Skeletal muscle cell (primary cell): ENCODE measurements at regions not wholly inside any gene's neighbourhood (a gene's known extent, or its start where the extent isn't known, plus 50 kb on each side); places are given as distances from the start of the nearest gene placed in this dataset.

Experiments
- DNase-seq: peaks from one replicate; pipeline ENCODE4 v3.0.0-alpha.2; 2010; ENCODE audit warnings: low read depth
- H3K4me3 ChIP-seq: 2 replicates; pipeline ENCODE4 v1.5.1; 2011; ENCODE audit warnings: low read depth, mild to moderate bottlenecking, control low read depth, low read length, moderate library complexity

GRCh38 chr19:30082168-30082567, 140.1 kb downstream of the URI1 start:
- H3K4me3 ChIP-seq = no peak overlapping the region
- no peak for DNase-seq

GRCh38 chr19:30082611-30083010, 140.6 kb downstream of the URI1 start:
- no peak for DNase-seq
- no peak overlapping the region for H3K4me3 ChIP-seq

DNA sequence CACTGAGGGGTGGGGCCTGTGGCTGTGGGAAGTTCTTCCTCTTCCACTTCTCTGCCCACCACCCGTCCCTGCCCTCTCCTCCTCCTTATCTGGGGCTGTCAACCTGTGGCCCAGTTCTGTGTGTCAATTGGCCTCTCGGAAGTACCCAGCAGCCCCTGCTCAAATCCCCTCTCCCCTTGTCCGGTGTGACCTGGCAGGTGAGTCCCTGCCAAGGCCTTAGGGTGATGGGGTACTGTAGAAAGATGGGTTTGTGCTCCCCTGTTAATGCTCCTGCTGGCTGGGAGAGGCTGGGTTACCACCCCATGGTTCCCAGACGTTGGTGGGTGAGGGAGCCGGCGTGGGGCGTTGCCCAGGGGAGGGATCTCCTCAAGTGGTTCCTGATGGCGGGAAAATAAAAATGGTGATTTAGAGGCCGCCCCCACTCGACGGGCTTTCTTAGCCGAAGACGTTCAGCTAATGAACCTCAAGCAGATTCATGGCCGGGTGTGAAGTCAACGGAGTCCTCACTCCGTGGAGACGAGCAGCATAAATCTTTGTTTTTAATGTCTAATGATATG, 141.2 kb downstream of the URI1 start:
- H3K4me3 ChIP-seq = no peak overlapping the region
- DNase-seq = no peak

- no peak overlapping the region for H3K4me3 ChIP-seq
- DNase-seq = no peak
These were observed 141.7 kb downstream of the URI1 start for GRCh38 chr19:30083701-30084156.

- DNase-seq = no peak
- no peak overlapping the region for H3K4me3 ChIP-seq
These were observed 142.4 kb downstream of the URI1 start for GRCh38 chr19:30084390-30084819.

- no peak overlapping the region for H3K4me3 ChIP-seq
- DNase-seq = no peak
These were observed 143.4 kb downstream of the URI1 start for GRCh38 chr19:30085394-30085793.

- DNase-seq = no peak
- H3K4me3 ChIP-seq = no peak overlapping the region
These were observed 144.2 kb downstream of the URI1 start for GRCh38 chr19:30086220-30086619.

DNA sequence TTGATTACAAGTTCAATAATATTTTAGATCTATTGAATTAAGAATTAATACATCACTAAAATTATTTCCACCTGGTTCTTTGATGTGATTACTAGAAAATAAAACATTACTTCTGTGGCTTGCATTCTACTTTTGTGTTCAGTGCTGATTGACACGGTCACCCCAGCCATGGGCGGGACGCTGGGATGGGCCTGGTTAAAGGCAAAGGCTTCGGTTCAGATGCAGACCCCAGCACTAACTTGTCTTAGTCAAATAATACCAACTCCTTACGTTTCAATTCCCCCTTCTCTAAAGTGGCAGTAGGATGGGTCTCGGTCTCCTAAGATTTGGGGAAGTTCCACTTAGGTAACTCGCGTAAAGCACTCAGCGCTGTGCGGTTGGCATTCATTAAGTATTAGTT, 144.9 kb downstream of the URI1 start:
- H3K4me3 ChIP-seq = no peak overlapping the region
- no peak for DNase-seq

GRCh38 chr19:30087381-30088138, 145.5 kb downstream of the URI1 start:
- DNase-seq = no peak
- no peak overlapping the region for H3K4me3 ChIP-seq

DNA sequence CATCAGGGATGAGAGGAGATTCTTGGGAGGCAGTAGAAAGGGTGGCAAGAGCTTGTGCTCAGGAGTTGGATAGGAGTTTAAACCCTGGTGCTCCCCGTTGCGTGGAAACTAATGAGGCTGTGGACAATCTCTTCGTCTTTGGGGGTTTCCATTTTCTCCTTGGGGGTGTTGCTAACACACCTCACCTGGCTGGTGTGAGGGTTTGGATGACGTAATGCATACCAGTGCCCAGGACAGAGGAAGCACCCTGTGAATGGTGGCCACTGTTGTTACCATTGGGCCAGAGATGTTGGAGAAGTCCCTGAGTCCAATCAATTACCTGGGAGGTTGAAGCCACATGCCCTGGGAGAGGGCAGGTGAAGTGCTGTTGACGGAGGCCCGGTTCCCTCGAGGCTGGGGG, 146.5 kb downstream of the URI1 start:
- no peak overlapping the region for H3K4me3 ChIP-seq
- DNase-seq = no peak

GRCh38 chr19:30089086-30089665, 147.1 kb downstream of the URI1 start:
- no peak overlapping the region for H3K4me3 ChIP-seq
- DNase-seq = no peak

DNA sequence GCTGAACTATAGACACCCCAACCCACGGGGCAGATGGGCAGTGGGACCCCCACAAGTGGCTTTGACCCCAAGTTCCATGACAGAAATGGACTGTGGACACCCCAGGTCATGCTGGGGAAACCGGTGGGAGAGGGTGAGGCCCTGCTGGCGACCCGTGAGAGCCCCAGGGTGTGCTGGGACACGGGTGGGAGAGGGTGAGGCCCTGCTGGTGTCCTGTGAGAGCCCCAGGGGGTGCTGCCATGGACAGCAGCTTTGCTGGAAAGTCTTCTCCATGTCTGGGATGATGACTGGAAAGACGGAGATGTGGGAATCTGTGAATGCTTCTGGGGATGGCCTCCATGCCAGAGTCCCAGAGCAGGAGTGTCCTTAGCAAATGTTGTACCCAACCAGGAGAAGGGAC, 148.4 kb downstream of the URI1 start:
- no peak for DNase-seq
- H3K4me3 ChIP-seq = no peak overlapping the region

DNA sequence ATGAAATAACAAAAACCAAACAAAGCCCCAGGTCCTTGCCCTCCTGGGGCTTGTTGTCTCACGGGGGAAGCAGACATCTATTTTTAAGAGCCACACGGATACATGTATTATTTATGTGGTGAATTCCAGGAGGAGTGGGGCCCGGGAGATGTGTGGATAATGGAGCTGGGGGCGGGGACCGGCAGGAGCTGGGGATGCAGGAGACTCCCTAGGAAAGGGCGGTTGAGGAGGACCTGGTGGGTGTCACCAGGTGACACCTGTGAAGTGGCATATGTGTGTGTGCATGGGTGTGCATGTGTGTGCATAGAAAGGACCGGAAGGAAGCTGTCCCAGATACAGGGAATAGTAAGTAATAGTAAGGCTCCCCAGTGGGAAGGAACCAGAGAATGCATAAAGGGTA, 148.9 kb downstream of the URI1 start:
- no peak overlapping the region for H3K4me3 ChIP-seq
- no peak for DNase-seq

GRCh38 chr19:30091456-30091855, 149.4 kb downstream of the URI1 start:
- no peak overlapping the region for H3K4me3 ChIP-seq
- DNase-seq = no peak

DNA sequence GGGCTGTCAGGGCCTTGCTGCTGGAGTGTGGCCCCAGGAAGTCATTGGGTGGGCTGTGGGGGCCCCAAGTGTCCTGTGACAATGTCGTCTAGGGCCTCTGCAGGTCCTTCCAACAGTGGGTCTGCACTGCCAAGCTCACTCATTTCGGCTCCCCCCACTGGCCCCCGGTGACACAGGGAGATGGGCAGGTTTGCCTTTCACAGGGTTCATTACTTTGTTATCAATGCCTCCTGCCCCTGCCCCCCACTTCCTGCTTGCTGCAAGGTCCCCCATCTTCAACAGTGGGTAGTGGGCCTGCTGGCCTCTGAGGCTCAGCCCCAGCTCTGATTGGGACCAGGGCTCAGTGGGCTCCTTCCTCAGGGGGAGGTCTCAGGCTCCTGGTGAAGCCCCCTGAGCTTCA, 149.8 kb downstream of the URI1 start:
- no peak for DNase-seq
- H3K4me3 ChIP-seq = no peak overlapping the region

DNA sequence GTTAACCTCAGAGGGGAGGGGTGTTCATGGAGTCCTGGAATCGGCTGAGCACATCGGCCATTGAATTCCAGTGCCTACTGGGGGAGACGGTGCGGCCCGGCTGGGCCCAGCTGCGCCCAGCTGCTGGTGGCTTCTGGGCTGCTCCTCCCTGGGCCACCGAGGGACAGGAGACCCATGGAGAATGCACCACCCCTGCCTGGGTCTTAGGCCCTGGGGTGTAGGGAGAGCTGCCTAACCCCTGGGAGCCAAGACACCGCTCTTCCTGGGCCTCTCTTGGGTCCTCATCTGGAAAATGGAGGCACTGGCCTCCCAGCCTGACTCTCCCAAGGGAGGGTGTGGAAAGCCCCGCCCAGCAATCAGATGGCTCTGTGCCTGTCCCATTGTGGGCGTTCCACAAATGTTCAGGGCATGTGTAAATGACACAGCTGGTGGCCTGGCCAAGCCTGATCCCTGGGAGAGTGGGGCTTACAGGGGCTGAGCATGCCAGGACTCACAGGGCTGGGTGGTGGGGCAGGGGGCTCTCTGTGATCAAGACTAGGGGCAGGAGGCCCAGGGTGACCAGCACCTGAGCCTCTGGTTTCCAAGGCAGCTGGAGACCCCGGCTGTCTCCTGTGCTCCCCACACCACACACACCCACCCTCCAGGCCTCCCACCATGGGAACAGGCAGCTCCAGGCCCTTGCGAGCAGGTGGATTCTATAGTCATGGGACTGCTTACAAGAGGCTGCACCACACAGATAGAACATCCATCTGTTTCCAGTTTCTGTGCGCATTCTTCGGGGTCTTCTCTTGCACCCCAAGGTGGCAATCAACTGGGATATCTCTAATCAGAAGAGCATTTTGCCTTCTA, 150.9 kb downstream of the URI1 start:
- no peak overlapping the region for H3K4me3 ChIP-seq
- DNase-seq = no peak

DNA sequence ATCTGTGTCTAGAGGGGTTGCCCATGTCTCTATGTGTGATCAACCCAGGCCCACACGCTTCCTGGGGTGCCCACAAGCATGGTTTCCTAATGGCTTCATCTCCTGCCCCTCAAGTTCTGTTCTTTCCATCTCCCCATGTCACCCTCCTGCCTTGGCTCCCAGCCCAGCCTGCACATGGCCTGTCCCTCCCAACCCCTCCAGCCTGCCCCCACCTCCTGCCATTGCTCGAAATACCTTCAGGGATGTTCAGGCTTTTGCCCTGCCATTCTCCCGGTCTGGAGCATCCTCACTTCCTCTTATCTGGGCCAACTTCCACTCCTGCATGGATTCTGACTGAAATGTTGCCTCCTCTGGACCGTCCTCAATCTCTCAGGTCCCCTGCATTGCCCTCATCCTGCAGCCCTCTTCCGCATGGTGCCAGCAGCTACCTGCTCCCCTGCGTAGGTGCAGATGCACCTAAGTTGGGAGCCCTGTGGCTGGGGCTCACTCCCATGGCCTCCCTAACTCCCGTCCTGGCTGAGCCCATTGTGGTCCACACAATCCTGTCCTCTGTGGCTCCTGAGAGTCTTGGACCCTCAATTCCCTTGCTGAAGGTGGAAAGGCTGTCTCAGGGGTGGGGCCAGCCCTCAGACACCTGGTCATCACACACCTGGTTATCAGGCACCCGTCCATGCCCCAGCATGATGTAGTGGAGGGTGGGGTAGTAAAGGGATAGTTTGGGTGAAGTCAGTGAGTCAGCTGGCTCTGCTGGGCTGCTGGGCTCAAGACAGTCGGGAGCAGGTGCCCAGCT, 152.1 kb downstream of the URI1 start:
- H3K4me3 ChIP-seq = no peak overlapping the region
- no peak for DNase-seq

DNA sequence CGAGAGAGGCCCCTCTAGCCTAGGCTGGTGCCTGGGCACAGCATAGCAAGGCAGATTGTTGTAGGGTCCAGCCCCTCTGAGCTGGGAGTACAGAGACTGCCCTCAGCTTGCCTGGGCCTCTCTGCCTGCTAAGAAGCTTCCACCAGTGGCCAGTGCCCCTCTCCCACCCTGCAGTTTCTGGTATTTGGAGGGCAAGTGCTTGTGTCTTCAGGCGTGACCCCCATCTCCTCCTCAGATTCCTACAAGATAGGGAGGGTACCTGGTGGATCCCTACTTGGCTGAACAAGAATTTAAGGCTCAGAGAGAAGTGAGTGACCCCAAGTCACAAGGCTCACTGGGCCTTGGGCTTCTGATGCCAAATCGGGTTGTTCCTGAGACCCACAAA, 152.7 kb downstream of the URI1 start:
- DNase-seq = no peak
- no peak overlapping the region for H3K4me3 ChIP-seq

DNA sequence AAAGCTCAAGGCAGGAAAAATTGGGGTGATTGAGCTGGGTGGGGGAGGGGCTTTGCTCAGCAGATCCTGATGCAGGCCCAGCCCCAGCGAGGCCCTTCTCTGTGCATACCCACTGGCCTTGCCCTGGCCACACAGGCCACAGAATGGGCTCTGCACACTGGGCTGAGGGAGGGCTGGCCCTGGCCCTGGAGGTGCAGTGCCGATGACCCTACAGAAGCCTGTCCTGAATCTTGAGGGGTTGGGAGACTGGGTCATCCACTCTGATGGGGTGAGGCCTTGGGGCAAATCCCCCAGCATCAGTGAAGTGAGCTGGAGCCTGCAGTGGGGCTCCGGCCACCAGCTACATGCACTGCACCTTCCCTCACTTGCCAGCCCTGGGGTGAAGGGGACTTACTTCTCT, 153.1 kb downstream of the URI1 start:
- no peak for DNase-seq
- no peak overlapping the region for H3K4me3 ChIP-seq
